ENCODE measurements at regions not wholly inside any gene's neighbourhood (a gene's known extent, or its start where the extent isn't known, plus 50 kb on each side); places are given as distances from the start of the nearest gene placed in this dataset.

- DNase-seq (ENCODE audit: low read depth): no peak
Observed at GRCh38 chr11:134533511-134533910, 121.5 kb upstream of the B3GAT1 start.

GRCh38 chr11:134532921-134533421 lies 120.9 kb upstream of the B3GAT1 start:
- DNase-seq (ENCODE audit: low read depth): no peak

- DNase-seq (ENCODE audit: low read depth): no peak
Observed at GRCh38 chr11:134532131-134532920, 120.3 kb upstream of the B3GAT1 start.

- DNase-seq (ENCODE audit: low read depth): no peak
Observed at GRCh38 chr11:134531327-134532130, 119.5 kb upstream of the B3GAT1 start.

- no peak for DNase-seq (ENCODE audit: low read depth)
Observed at GRCh38 chr11:134530636-134531326, 118.7 kb upstream of the B3GAT1 start.

- DNase-seq (ENCODE audit: low read depth): no peak
Observed at GRCh38 chr11:134529212-134530096, 117.4 kb upstream of the B3GAT1 start.

- no peak for DNase-seq (ENCODE audit: low read depth)
Observed at GRCh38 chr11:134528453-134528852, 116.4 kb upstream of the B3GAT1 start.

GRCh38 chr11:134527382-134528243 lies 115.6 kb upstream of the B3GAT1 start:
- no peak for DNase-seq (ENCODE audit: low read depth)

GRCh38 chr11:134524896-134525845 lies 113.1 kb upstream of the B3GAT1 start:
- DNase-seq (ENCODE audit: low read depth): no peak

- DNase-seq (ENCODE audit: low read depth): no peak
Observed at GRCh38 chr11:134524201-134524600, 112.2 kb upstream of the B3GAT1 start.

- no peak for DNase-seq (ENCODE audit: low read depth)
Observed at GRCh38 chr11:134522782-134523570, 110.9 kb upstream of the B3GAT1 start.

GRCh38 chr11:134521452-134522289 lies 109.6 kb upstream of the B3GAT1 start:
- no peak for DNase-seq (ENCODE audit: low read depth)

- DNase-seq (ENCODE audit: low read depth): no peak
Observed at GRCh38 chr11:134521001-134521400, 109.0 kb upstream of the B3GAT1 start.

- DNase-seq (ENCODE audit: low read depth): no peak
Observed at GRCh38 chr11:134519788-134520187, 107.7 kb upstream of the B3GAT1 start.

- no peak for DNase-seq (ENCODE audit: low read depth)
Observed at GRCh38 chr11:134519390-134519750, 107.3 kb upstream of the B3GAT1 start.

- no peak for DNase-seq (ENCODE audit: low read depth)
Observed at GRCh38 chr11:134518616-134519389, 106.8 kb upstream of the B3GAT1 start.

All from M059J (cell line).